HG02642 (cell line): ENCODE measurements at regions not wholly inside any gene's neighbourhood (a gene's known extent, or its start where the extent isn't known, plus 50 kb on each side); places are given as distances from the start of the nearest gene placed in this dataset.

ENCODE experiments used
- ATAC-seq: cut with Tn5 transposase; IDR thresholded peaks from one replicate; pipeline ENCODE4 v1.9.1; 2021; ENCODE audit warnings: mild to moderate bottlenecking; ENCODE audit not compliant: unreplicated experiment, poor library complexity

GRCh38 chr10:4334015-4334414 is 492.0 kb upstream of the AKR1E2 start:
- no peak for ATAC-seq

GRCh38 chr10:4333459-4333894 is 492.5 kb upstream of the AKR1E2 start:
- ATAC-seq = no peak

GRCh38 chr10:4332764-4333458 is 493.1 kb upstream of the AKR1E2 start:
- no peak for ATAC-seq

GRCh38 chr10:4331150-4331549 is 494.9 kb upstream of the AKR1E2 start:
- ATAC-seq = no peak

GRCh38 chr10:4330636-4331035 is 495.4 kb upstream of the AKR1E2 start:
- ATAC-seq = no peak

- ATAC-seq = no peak
These were observed 496.8 kb upstream of the AKR1E2 start for GRCh38 chr10:4329225-4329624.

GRCh38 chr10:4326647-4327046 is 499.4 kb upstream of the AKR1E2 start:
- ATAC-seq = no peak

GRCh38 chr10:4319870-4320367 is 506.1 kb upstream of the AKR1E2 start:
- no peak for ATAC-seq

- ATAC-seq = no peak
These were observed 509.7 kb upstream of the AKR1E2 start for GRCh38 chr10:4316161-4316810.

GRCh38 chr10:4315551-4315950 is 510.5 kb upstream of the AKR1E2 start:
- no peak for ATAC-seq

- ATAC-seq = no peak
These were observed 513.0 kb upstream of the AKR1E2 start for GRCh38 chr10:4313051-4313450.

- no peak for ATAC-seq
These were observed 513.8 kb upstream of the AKR1E2 start for GRCh38 chr10:4312051-4312835.

GRCh38 chr10:4310172-4310571 is 515.8 kb upstream of the AKR1E2 start:
- no peak for ATAC-seq

GRCh38 chr10:4307910-4308309 is 518.1 kb upstream of the AKR1E2 start:
- no peak for ATAC-seq

GRCh38 chr10:4306871-4307270 is 519.1 kb upstream of the AKR1E2 start:
- ATAC-seq = no peak

GRCh38 chr10:4303045-4303444 is 518.0 kb upstream of the KLF6 start:
- ATAC-seq = no peak

GRCh38 chr10:4301291-4302045 is 516.5 kb upstream of the KLF6 start:
- ATAC-seq = no peak

- ATAC-seq = no peak
These were observed 511.2 kb upstream of the KLF6 start for GRCh38 chr10:4296161-4296560.

GRCh38 chr10:4294996-4295792 is 510.2 kb upstream of the KLF6 start:
- ATAC-seq = no peak

GRCh38 chr10:4294271-4294670 is 509.3 kb upstream of the KLF6 start:
- no peak for ATAC-seq
